ENCODE measurements at regions not wholly inside any gene's neighbourhood (a gene's known extent, or its start where the extent isn't known, plus 50 kb on each side); places are given as distances from the start of the nearest gene placed in this dataset.

DNA sequence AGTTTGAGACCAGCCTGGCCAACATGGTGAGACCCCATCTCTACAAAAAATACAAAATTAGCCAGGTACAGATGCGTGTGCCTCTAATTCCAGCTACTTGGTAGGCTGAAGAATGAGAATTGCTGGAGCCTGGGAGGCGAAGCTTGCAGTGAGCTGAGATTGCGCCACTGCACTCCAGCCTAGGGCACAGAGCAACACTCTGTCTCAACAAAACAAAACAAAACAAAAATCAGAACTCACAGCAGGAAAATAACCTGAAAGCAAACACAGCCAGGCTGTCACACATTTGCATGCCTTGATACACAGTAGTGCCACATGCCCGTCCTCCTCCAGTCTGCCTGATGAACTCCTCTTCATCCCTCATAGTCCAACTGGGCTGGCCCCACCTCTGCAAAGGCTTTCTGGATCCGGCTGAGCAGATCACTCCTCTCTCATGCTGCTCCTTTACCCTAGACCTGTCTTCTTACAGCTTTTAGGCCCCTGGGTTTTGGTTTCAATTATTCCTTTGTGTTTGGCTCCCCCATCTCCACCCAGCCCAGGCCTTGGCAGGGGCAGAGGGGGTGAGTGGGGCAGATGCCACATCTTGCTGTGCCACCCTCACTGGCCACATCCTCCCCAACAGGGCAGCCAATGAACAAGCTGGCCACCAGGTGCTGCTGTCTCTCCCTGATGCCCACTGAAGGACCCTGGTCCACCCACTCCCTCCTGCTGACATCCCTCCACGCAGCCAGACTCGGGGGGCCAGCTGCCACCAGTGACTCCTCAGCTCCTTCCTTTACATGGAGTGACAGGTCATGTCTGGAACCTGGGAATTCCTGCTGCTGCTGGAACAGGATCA is 62.0 kb upstream of the GGTA1 start:
- Histone ChIP-seq H3K4me1 (peaks cover 0 to 8% of the 10 kb centered on the region in 2 donors), H3K9me3 (no peaks in the 10 kb centered on the region), H3K4me3 (no peak overlapping the region), H3K27ac (no peak overlapping the region), H3K36me3 (no peaks in the 10 kb centered on the region), H3K27me3 (no peaks in the 10 kb centered on the region)
- TF ChIP-seq POLR2A (IDR thresholded peaks at IDR 0.05) (no peak), POLR2AphosphoS5 (IDR thresholded peaks at IDR 0.05) (no peak)
- TF ChIP-seq, protein P1, sequence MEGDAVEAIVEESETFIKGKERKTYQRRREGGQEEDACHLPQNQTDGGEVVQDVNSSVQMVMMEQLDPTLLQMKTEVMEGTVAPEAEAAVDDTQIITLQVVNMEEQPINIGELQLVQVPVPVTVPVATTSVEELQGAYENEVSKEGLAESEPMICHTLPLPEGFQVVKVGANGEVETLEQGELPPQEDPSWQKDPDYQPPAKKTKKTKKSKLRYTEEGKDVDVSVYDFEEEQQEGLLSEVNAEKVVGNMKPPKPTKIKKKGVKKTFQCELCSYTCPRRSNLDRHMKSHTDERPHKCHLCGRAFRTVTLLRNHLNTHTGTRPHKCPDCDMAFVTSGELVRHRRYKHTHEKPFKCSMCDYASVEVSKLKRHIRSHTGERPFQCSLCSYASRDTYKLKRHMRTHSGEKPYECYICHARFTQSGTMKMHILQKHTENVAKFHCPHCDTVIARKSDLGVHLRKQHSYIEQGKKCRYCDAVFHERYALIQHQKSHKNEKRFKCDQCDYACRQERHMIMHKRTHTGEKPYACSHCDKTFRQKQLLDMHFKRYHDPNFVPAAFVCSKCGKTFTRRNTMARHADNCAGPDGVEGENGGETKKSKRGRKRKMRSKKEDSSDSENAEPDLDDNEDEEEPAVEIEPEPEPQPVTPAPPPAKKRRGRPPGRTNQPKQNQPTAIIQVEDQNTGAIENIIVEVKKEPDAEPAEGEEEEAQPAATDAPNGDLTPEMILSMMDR (IDR thresholded peaks at IDR 0.05) = no peak
- no peak for DNase-seq (ENCODE audit: low spot score in 2 of 2)
- intact Hi-C loops (cut with DNase I; ENCODE audit: low total_unique reads) = no loop called here

DNA sequence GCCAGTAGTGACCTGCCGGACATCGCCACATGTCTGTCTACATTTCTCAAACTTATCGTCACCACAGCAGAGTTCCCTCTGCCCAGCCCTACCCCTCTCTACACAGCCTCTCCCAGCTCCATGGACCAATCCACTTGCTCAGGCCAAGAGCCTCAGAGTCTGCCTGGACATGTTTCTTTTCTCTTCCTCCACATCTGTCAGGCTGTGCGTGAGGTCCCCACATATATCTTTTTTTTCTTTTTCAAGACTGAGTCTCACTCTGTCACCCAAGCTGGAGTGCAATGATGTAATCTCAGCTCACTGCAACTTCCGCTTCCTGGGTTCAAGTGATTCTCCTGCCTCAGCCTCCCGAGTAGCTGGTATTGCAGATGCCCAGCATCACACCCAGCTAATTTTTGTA is 62.7 kb upstream of the GGTA1 start:
- no peak for DNase-seq (ENCODE audit: low spot score in 2 of 2)
- intact Hi-C loops (cut with DNase I; ENCODE audit: low total_unique reads) = no loop called here
- Histone ChIP-seq H3K27me3 (no peaks in the 10 kb centered on the region), H3K4me3 (no peak overlapping the region), H3K27ac (no peak overlapping the region), H3K36me3 (no peaks in the 10 kb centered on the region), H3K4me1 (peaks cover 0 to 5% of the 10 kb centered on the region in 2 donors), H3K9me3 (no peaks in the 10 kb centered on the region)
- TF ChIP-seq, protein P1 (IDR thresholded peaks at IDR 0.05) = no peak
- TF ChIP-seq POLR2AphosphoS5 (IDR thresholded peaks at IDR 0.05) (no peak), POLR2A (IDR thresholded peaks at IDR 0.05) (no peak)

DNA sequence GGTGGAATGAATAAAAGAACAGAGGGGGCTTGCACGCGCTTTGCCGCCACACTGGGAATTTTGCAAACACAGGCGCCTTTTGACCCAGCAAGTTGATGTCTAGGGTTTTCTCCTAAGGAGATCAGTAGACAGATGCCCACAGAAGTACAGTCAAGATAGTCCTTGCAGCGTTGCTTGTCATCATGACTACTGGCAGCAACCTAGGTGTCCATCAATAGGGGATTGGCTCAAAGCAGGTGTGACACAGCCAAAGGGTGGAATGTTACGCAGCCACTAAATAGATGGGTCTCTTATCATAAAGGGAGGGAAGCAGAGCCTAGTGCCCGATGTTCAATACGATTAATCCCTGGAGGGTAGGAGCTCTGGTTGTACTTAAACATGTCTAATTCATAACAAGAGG is 63.8 kb upstream of the GGTA1 start:
- DNase-seq (ENCODE audit: low spot score in 2 of 2) = no peak
- intact Hi-C loops (cut with DNase I; ENCODE audit: low total_unique reads) = no loop called here
- TF ChIP-seq, protein P1 (IDR thresholded peaks at IDR 0.05) = no peak
- TF ChIP-seq POLR2A (IDR thresholded peaks at IDR 0.05) (no peak), POLR2AphosphoS5 (IDR thresholded peaks at IDR 0.05) (no peak)
- Histone ChIP-seq H3K4me1 (peaks cover 9% of the 10 kb centered on the region in 2 donors), H3K36me3 (no peaks in the 10 kb centered on the region), H3K27ac (no peak overlapping the region), H3K4me3 (no peak overlapping the region), H3K27me3 (no peaks in the 10 kb centered on the region), H3K9me3 (no peaks in the 10 kb centered on the region)

DNA sequence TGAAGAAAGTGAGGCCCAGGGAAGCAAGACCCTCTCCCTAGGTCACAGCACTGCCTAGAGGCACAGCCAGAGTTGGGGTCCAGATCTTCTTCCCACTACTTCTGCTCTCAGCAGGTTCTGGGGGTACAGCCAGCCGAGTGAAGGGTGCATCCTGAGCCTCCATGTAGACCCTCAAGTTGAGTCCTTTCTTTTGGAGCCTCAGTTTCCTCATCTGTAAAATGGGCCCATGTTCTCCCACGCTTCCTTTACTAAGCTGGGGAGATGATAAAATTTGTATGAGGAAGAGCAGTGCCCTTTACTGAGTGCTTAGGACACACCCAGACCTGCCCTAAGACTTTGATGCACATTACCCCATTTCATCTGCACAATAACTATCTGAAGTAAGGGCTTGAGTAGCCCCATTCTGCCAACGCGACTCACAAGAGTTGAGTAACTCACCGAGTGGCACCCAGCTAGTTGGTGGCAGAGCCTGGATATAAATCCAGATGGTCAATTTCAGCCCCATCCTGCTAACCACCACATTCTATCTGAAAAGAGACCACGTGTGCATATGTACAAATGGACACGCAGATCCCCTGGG is 64.3 kb upstream of the GGTA1 start:
- intact Hi-C loops (cut with DNase I; ENCODE audit: low total_unique reads) = loop anchor here (1.0 kb wide), 1 partner anchor 111 kb away; no protein-coding TSS in a partner anchor
- H3K27ac ChIP-seq = no peak overlapping the region
- DNase-seq (ENCODE audit: low spot score in 2 of 2) = no peak
- no peaks in the 10 kb centered on the region for H3K9me3 ChIP-seq
- H3K36me3 ChIP-seq = no peaks in the 10 kb centered on the region
- peaks cover 9 to 14% of the 10 kb centered on the region in 2 donors for H3K4me1 ChIP-seq
- no peaks in the 10 kb centered on the region for H3K27me3 ChIP-seq
- TF ChIP-seq POLR2AphosphoS5 (IDR thresholded peaks at IDR 0.05) (no peak), POLR2A (IDR thresholded peaks at IDR 0.05) (no peak)
- TF ChIP-seq, protein P1 (IDR thresholded peaks at IDR 0.05) = no peak
- H3K4me3 ChIP-seq = no peak overlapping the region
